GM06990 (cell line): ENCODE measurements at regions not wholly inside any gene's neighbourhood (a gene's known extent, or its start where the extent isn't known, plus 50 kb on each side); places are given as distances from the start of the nearest gene placed in this dataset.

Source experiments
- DNase-seq: peaks from one replicate; pipeline ENCODE4 v3.0.0-alpha.2; 2011; ENCODE audit not compliant: insufficient read length; ENCODE audit errors: extremely low read depth
- H3K27me3 ChIP-seq: replicated peaks from 2 replicates; pipeline ENCODE4 v1.6.0; 2011; ENCODE audit warnings: low read length; ENCODE audit not compliant: control insufficient read depth, insufficient read depth
- H3K36me3 ChIP-seq: 2 replicates; pipeline ENCODE4 v1.5.1; 2011; ENCODE audit warnings: low read length; ENCODE audit not compliant: control insufficient read depth, insufficient read depth
- H3K4me3 ChIP-seq: replicated peaks from 2 replicates; pipeline ENCODE4 v1.5.1; 2011; ENCODE audit warnings: low read depth, mild to moderate bottlenecking, control low read depth, low read length
- TF ChIP-seq, protein P1 (sequence below): IDR thresholded peaks from 2 replicates; pipeline ENCODE4 v1.5.1; 2011; ENCODE audit warnings: low read length, control low read depth, mild to moderate bottlenecking, inconsistent platforms; ENCODE audit not compliant: insufficient read depth, poor library complexity, severe bottlenecking

DNA sequence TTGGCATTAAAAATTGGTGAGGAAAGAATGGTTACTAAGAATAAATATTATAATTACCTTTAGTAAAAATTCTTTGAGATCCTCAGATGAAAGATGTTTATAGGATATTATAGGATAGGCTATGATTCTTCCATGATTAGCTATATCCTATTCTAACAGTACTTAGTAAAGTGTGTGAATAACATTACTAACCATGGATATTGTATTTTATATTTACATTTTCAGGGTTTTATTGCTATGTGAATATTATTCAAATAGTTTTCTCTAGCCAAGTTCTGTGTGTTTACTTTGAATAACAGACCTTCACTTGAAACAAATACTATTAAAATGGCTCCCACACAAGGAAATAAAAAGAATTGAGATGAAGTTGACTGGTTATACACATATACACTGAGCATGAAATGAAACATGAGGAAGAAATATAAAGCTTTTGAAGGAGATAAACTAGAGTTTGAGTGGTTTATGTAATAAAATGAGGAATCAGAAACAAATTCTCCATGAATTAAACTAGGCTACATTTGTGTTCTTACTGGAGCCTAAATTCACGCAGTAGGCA is 479.4 kb upstream of the PKN2 start:
- Histone ChIP-seq H3K36me3 (no peaks in the 10 kb centered on the region), H3K27me3 (no peaks in the 10 kb centered on the region), H3K4me3 (no peak overlapping the region)
- DNase-seq = no peak
- TF ChIP-seq, protein P1, sequence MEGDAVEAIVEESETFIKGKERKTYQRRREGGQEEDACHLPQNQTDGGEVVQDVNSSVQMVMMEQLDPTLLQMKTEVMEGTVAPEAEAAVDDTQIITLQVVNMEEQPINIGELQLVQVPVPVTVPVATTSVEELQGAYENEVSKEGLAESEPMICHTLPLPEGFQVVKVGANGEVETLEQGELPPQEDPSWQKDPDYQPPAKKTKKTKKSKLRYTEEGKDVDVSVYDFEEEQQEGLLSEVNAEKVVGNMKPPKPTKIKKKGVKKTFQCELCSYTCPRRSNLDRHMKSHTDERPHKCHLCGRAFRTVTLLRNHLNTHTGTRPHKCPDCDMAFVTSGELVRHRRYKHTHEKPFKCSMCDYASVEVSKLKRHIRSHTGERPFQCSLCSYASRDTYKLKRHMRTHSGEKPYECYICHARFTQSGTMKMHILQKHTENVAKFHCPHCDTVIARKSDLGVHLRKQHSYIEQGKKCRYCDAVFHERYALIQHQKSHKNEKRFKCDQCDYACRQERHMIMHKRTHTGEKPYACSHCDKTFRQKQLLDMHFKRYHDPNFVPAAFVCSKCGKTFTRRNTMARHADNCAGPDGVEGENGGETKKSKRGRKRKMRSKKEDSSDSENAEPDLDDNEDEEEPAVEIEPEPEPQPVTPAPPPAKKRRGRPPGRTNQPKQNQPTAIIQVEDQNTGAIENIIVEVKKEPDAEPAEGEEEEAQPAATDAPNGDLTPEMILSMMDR = no peak

DNA sequence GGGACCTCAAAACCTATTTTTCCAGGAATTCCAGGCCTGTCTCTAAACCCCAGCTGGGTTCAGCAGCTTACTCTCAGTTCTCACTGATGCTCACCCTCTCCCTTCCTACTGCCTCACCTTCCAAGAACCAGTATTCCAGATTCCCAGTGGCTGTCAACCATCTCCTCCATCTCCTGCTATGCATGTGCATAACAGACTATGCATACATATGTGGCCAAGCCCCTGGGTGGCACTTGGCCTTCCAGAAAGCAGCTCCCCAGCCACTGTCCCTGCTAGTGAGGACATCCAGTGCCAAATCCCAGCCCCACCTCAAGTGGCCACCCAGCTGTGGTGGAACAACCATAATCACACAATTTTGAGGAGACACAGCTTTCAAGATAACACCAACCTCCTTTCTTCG is 475.7 kb upstream of the PKN2 start:
- H3K36me3 ChIP-seq = no peaks in the 10 kb centered on the region
- DNase-seq = no peak
- no peaks in the 10 kb centered on the region for H3K27me3 ChIP-seq
- H3K4me3 ChIP-seq = no peak overlapping the region
- TF ChIP-seq, protein P1 = no peak

DNA sequence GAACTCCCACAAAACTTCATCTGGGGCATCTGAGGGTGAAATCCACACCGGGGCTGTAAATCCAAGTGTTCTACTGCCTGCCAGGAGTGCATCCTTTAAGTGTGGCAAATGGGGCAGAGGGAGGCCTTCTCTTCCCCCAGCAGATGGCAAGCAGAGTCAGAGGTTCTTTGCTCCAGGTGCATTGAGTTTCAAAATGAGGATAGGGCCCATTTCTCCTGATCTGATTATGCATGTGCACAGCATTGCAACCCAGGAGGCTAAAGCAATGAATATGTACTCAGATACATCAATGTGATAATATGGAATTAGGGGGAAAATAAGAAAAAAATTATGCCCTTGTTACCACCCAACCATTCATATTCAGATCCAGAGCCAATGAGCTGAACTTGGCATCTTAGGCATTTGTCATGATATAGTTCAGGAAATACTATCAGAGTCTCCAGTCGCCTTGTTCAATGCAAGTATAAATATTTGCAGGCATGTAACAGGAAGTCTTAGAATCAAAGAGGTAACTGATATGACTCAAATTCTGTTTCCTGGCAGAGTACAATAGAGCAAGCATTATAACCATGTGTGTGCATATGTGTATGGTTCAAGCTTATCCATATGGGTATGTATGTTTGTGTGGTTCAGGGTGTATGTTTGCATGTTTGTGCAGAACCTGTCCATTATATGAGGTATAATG is 473.8 kb upstream of the PKN2 start:
- TF ChIP-seq, protein P1 = no peak
- no peak for DNase-seq
- no peaks in the 10 kb centered on the region for H3K27me3 ChIP-seq
- H3K4me3 ChIP-seq = no peak overlapping the region
- no peaks in the 10 kb centered on the region for H3K36me3 ChIP-seq

DNA sequence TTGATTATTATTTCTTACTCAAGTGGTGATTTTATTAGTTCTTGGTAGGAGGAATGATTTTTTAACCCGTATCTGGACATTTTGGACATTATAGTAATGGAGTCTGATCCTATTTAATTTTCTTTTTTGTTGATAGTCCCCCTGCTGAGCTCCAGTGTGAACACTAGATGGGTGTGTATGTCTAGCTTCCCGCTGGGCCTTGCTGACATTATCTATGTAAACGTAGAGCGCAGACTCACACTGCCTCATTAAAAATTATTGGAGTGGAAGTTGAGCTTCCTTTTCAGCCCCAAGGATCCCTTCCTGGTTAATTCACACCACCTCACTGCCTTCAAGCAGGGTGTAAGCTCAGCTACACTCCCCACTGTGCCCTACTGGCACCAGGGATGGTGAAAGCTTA is 467.6 kb upstream of the PKN2 start:
- Histone ChIP-seq H3K36me3 (no peaks in the 10 kb centered on the region), H3K4me3 (no peak overlapping the region), H3K27me3 (no peaks in the 10 kb centered on the region; the same call in 1 of the 2 replicates)
- no peak for DNase-seq
- TF ChIP-seq, protein P1 = no peak

DNA sequence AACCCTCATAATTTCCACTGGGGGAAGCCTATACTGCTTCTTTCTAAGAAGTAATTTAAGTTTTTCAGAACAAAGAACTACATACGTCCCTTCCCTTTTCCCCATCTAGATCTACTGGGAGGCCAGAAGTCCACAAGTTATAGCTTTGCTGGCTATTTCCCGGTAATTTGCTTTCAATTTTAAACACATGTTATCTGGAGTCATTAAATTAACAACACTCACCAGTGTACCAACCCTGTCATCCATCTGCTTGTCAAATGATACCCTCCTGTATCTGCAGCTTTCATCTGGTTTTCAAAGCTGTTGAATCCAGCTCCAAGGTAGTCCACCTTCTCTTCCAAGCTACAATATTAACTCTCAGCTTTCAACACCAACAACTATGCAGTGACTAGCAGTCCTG is 466.7 kb upstream of the PKN2 start:
- Histone ChIP-seq H3K36me3 (no peaks in the 10 kb centered on the region), H3K27me3 (no peaks in the 10 kb centered on the region; the same call in 1 of the 2 replicates), H3K4me3 (no peak overlapping the region)
- no peak for DNase-seq
- TF ChIP-seq, protein P1 = no peak

DNA sequence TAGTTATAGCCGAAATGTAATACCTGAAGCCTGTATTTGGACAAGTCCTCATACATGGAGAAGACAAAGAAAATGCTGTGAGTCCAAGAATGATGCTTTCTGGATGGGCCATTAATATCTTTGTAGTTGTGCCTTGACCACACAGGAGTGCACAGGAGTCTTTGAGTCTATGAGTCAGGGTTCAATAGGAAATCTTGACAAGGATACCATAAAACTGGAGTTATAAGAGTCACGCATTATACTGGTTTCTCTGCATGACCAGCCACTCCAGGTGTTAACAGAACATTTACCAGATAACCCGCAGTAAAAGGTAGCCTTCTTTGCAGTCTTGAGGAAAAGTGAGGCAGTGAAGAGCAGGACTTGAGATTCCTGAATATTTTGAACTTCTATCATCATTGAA is 464.6 kb upstream of the PKN2 start:
- H3K27me3 ChIP-seq = no peaks in the 10 kb centered on the region; the same call in 1 of the 2 replicates
- H3K4me3 ChIP-seq = no peak overlapping the region
- H3K36me3 ChIP-seq = no peaks in the 10 kb centered on the region
- TF ChIP-seq, protein P1 = no peak
- no peak for DNase-seq
